Neural cell (in vitro differentiated cells): ENCODE measurements at regions not wholly inside any gene's neighbourhood (a gene's known extent, or its start where the extent isn't known, plus 50 kb on each side); places are given as distances from the start of the nearest gene placed in this dataset.

Source experiments
- H2AFZ ChIP-seq: fragments of 200-600, 300-800 bp; sonication (generic), shearing (Covaris generic); 2 replicates; pipeline ENCODE4 v1.6.0; 2014; ENCODE audit warnings: low read depth, mild to moderate bottlenecking, antibody characterized with exemption, low read length, moderate library complexity
- H3F3A ChIP-seq: fragments of 200-600 bp; shearing (Covaris generic); 2 replicates; pipeline ENCODE4 v1.6.1; 2016; ENCODE audit warnings: mild to moderate bottlenecking, moderate library complexity, mixed read lengths, antibody characterized with exemption, low read length; ENCODE audit not compliant: insufficient read depth, poor library complexity, severe bottlenecking
- H3K27ac ChIP-seq: fragments of 200-600, 300-800 bp; sonication (generic), shearing (Covaris generic); 2 replicates; pipeline ENCODE4 v1.5.1; 2014; ENCODE audit warnings: mild to moderate bottlenecking, low read length, moderate library complexity
- H3K27me3 ChIP-seq: fragments of 300-800, 200-600 bp; sonication (generic), shearing (Covaris generic); 2 replicates; pipeline ENCODE4 v1.6.0; 2014; ENCODE audit warnings: mild to moderate bottlenecking, low read depth, low read length, moderate library complexity; ENCODE audit not compliant: insufficient read depth
- H3K36me3 ChIP-seq: fragments of 300-800, 200-600 bp; sonication (generic), shearing (Covaris generic); 2 replicates; pipeline ENCODE4 v1.5.1; 2014; ENCODE audit warnings: mild to moderate bottlenecking, antibody characterized with exemption, low read length, moderate library complexity; ENCODE audit not compliant: insufficient read depth
- H3K4me2 ChIP-seq: fragments of 300-800, 200-600 bp; sonication (generic), shearing (Covaris generic); 2 replicates; pipeline ENCODE4 v1.6.0; 2014; ENCODE audit warnings: mild to moderate bottlenecking, low read length
- H3K4me3 ChIP-seq: fragments of 300-800, 200-600 bp; sonication (generic), shearing (Covaris generic); 2 replicates; pipeline ENCODE4 v1.5.1; 2014; ENCODE audit warnings: mild to moderate bottlenecking, low read length, moderate library complexity
- H3K79me2 ChIP-seq: fragments of 200-600 bp; shearing (Covaris generic); replicated peaks from 2 replicates; pipeline ENCODE4 v1.6.0; 2014; ENCODE audit warnings: mild to moderate bottlenecking, low read length, moderate library complexity; ENCODE audit not compliant: insufficient read depth
- H3K9ac ChIP-seq: fragments of 300-800, 200-600 bp; sonication (generic), shearing (Covaris generic); 2 replicates; pipeline ENCODE4 v1.6.1; 2016; ENCODE audit warnings: mild to moderate bottlenecking, low read length, mixed read lengths
- H3K9me2 ChIP-seq: fragments of 200-600 bp; shearing (Covaris generic); 2 replicates; pipeline ENCODE4 v1.6.1; 2016; ENCODE audit warnings: mild to moderate bottlenecking, low read length, mixed read lengths; ENCODE audit not compliant: insufficient read depth
- H3K9me3 ChIP-seq: fragments of 200-600, 300-800 bp; sonication (generic), shearing (Covaris generic); 2 replicates; pipeline ENCODE4 v1.6.1; 2016; ENCODE audit warnings: mild to moderate bottlenecking, mixed run types, low read length, moderate library complexity, mixed read lengths
- H4K20me1 ChIP-seq: fragments of 200-600 bp; shearing (Covaris generic); 2 replicates; pipeline ENCODE4 v1.6.1; 2016; ENCODE audit warnings: mild to moderate bottlenecking, mixed run types; ENCODE audit not compliant: insufficient read depth
- EP300 ChIP-seq: fragments of 450-650 bp; conservative IDR thresholded peaks from 2 replicates; pipeline ENCODE4 v1.6.1; 2014; ENCODE audit warnings: antibody characterized with exemption, mild to moderate bottlenecking, moderate library complexity; ENCODE audit not compliant: poor library complexity, severe bottlenecking
- EZH2 ChIP-seq: fragments of 200-600, 300-800 bp; shearing (Covaris generic), sonication (generic); IDR thresholded peaks from 2 replicates; pipeline ENCODE4 v1.6.1; 2014; ENCODE audit warnings: antibody characterized with exemption, low read length, borderline replicate concordance, mild to moderate bottlenecking; ENCODE audit not compliant: insufficient read depth, poor library complexity, severe bottlenecking
- MXI1 ChIP-seq: fragments of 450-650 bp; conservative IDR thresholded peaks from 2 replicates; pipeline ENCODE4 v1.6.1; 2014; ENCODE audit warnings: antibody characterized with exemption, mild to moderate bottlenecking; ENCODE audit not compliant: poor library complexity, severe bottlenecking
- POLR2AphosphoS5 ChIP-seq: IDR thresholded peaks from 2 replicates; pipeline ENCODE4 v1.6.1; 2012
- RAD21 ChIP-seq: fragments of 450-650 bp; conservative IDR thresholded peaks from 2 replicates; pipeline ENCODE4 v1.6.1; 2014; ENCODE audit warnings: antibody characterized with exemption, mild to moderate bottlenecking, moderate library complexity
- REST ChIP-seq: IDR thresholded peaks from 2 replicates; pipeline ENCODE4 v1.6.1; 2012; ENCODE audit warnings: borderline replicate concordance
- SMC3 ChIP-seq: fragments of 450-650 bp; conservative IDR thresholded peaks from 2 replicates; pipeline ENCODE4 v1.6.1; 2014; ENCODE audit warnings: antibody characterized with exemption, mild to moderate bottlenecking, moderate library complexity; ENCODE audit not compliant: poor library complexity
- TAF1 ChIP-seq: IDR thresholded peaks from 2 replicates; pipeline ENCODE4 v1.6.1; 2012; ENCODE audit warnings: low read depth
- TF ChIP-seq, protein P1 (sequence below): fragments of 450-650 bp; IDR thresholded peaks from 2 replicates; pipeline ENCODE4 v1.5.1; 2014; ENCODE audit warnings: antibody characterized with exemption, mild to moderate bottlenecking, moderate library complexity; ENCODE audit not compliant: poor library complexity, severe bottlenecking

DNA sequence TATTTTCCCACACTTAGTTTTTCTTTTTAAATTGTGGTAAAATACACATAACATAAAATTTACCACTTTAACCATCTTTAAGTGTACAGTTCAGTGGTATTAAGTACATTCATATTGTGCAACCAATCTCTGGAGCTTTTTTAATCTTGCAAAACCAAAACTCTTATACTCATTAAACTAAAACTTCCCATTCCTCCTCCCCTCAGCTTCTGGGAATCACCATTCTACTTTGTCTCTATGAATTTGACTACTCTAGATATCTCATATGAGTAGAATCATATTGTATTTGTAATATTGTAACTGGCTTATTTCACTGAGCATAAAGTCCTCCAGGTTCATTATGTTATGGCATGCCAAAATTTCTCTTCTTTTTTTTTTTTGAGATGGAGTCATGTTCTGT, 86.4 kb upstream of the JAZF1 start:
- H4K20me1 ChIP-seq: no peaks in the 10 kb centered on the region
- H3K4me2 ChIP-seq: no peak overlapping the region
- H3K36me3 ChIP-seq: no peaks in the 10 kb centered on the region
- H3K9me3 ChIP-seq: no peaks in the 10 kb centered on the region
- TF ChIP-seq EP300: no peak
- no peak overlapping the region for H2AFZ ChIP-seq
- H3K27ac ChIP-seq: no peak overlapping the region
- H3K27me3 ChIP-seq: no peaks in the 10 kb centered on the region
- no peak overlapping the region for H3K4me3 ChIP-seq
- no peaks in the 10 kb centered on the region for H3K9me2 ChIP-seq
- no peaks in the 10 kb centered on the region for H3F3A ChIP-seq
- no peak overlapping the region for H3K9ac ChIP-seq
- H3K79me2 ChIP-seq: no peaks in the 10 kb centered on the region

DNA sequence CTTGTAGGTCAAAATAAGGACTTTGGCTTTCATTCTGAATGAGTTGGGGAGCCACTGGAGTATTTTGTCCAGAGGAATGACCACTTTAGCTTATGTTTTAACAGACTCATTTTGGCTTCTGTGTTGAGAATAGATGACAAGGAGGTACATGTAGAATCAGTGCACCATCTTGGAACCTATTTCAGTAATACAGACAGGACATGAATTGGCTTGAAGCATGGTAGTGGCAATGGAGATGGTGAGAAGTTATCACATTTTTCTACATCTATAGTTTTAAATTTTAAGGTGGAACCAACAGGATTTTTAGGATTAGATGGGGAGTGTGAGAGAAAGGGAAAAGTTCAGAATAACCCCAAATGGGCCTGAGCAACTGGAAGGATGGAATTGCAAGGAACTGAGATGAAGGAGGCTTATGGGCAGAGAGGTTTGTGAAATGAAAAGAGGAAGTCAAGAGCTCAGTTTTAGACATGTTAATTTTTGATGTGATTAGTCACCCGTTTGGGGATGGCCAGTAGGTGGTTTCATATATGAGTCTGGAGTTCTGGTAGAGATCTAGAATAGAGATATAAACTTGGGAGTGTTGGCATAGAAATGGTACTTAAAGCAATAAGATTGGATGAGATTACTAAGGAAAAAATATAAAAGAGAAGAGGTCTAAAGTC, 89.2 kb upstream of the JAZF1 start:
- Histone ChIP-seq H3K9me2 (no peaks in the 10 kb centered on the region), H3K36me3 (no peaks in the 10 kb centered on the region), H3F3A (no peaks in the 10 kb centered on the region), H3K79me2 (no peaks in the 10 kb centered on the region), H3K4me3 (no peak overlapping the region), H3K27ac (no peak overlapping the region), H4K20me1 (no peaks in the 10 kb centered on the region), H2AFZ (no peak overlapping the region), H3K4me2 (no peak overlapping the region), H3K9ac (no peak overlapping the region), H3K27me3 (no peaks in the 10 kb centered on the region), H3K9me3 (no peaks in the 10 kb centered on the region)
- TF ChIP-seq EZH2 (no peak), SMC3 (no peak), POLR2AphosphoS5 (no peak), EP300 (no peak), TAF1 (no peak), REST (no peak), MXI1 (no peak), RAD21 (no peak)
- TF ChIP-seq, protein P1, sequence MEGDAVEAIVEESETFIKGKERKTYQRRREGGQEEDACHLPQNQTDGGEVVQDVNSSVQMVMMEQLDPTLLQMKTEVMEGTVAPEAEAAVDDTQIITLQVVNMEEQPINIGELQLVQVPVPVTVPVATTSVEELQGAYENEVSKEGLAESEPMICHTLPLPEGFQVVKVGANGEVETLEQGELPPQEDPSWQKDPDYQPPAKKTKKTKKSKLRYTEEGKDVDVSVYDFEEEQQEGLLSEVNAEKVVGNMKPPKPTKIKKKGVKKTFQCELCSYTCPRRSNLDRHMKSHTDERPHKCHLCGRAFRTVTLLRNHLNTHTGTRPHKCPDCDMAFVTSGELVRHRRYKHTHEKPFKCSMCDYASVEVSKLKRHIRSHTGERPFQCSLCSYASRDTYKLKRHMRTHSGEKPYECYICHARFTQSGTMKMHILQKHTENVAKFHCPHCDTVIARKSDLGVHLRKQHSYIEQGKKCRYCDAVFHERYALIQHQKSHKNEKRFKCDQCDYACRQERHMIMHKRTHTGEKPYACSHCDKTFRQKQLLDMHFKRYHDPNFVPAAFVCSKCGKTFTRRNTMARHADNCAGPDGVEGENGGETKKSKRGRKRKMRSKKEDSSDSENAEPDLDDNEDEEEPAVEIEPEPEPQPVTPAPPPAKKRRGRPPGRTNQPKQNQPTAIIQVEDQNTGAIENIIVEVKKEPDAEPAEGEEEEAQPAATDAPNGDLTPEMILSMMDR: no peak

DNA sequence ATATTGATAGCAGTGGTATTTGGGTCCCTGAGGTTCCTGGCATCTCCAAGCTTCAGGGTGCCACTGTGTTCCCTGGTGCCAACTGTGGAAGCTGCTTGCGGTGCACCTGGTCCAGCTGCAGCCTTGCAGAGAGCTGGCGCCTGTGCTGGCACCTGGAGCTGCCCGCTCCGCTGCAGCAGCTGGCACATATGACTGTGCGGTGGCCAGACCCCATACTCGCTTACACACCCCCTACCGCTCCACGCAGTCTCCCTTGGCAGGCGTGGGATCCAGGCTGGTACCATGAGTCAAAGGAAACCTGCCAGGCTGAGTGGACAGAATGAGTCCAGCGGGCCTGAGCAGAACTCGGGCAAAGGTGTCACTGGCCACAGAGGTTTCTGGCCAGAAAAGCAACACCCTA, 89.9 kb upstream of the JAZF1 start:
- Histone ChIP-seq H2AFZ (no peak overlapping the region), H3K9me2 (no peaks in the 10 kb centered on the region), H3K9ac (no peak overlapping the region), H3K36me3 (no peaks in the 10 kb centered on the region), H3K27me3 (no peaks in the 10 kb centered on the region), H3F3A (no peaks in the 10 kb centered on the region), H4K20me1 (no peaks in the 10 kb centered on the region), H3K79me2 (no peaks in the 10 kb centered on the region), H3K4me2 (no peak overlapping the region), H3K27ac (no peak overlapping the region), H3K4me3 (no peak overlapping the region), H3K9me3 (no peaks in the 10 kb centered on the region)
- no peak for TF ChIP-seq EP300
- no peak for TF ChIP-seq SMC3
- no peak for TF ChIP-seq POLR2AphosphoS5
- TF ChIP-seq RAD21: no peak
- no peak for TF ChIP-seq MXI1
- no peak for TF ChIP-seq EZH2
- TF ChIP-seq TAF1: no peak
- TF ChIP-seq REST: no peak
- TF ChIP-seq, protein P1: no peak
